PC-9 (cell line): ENCODE measurements at regions not wholly inside any gene's neighbourhood (a gene's known extent, or its start where the extent isn't known, plus 50 kb on each side); places are given as distances from the start of the nearest gene placed in this dataset.

Experiments used
- BruUV-seq: library from RNA; stranded (reverse); fragments of 400-500 nt; replicated peaks from 2 replicates; lab custom pipeline; 2021; lab: Mats Ljungman, UMichigan
- CTCF ChIA-PET: fragments of 300-600 bp; sonication (Branson Sonifier 250); formaldehyde crosslinking; loops from one replicate; lab custom pipeline; 2022; ENCODE audit warnings: antibody characterized with exemption; lab: Charles Lee
- POLR2A ChIA-PET: fragments of 300-600 bp; sonication (Branson Sonifier 250); formaldehyde crosslinking; loops from one replicate; lab custom pipeline; 2022; ENCODE audit warnings: antibody characterized with exemption; ENCODE audit not compliant: unreplicated experiment; lab: Charles Lee
- DNase-seq, 2 experiments: peaks; one replicate each; pipeline versions ENCODE4 v3.0.0 to v3.0.0-alpha.2; 2015 to 2022; ENCODE audit warnings: mixed read lengths in 1 of 2
- H2AFZ ChIP-seq: fragments of 200-600 bp; sonication (generic); 2 replicates; pipeline ENCODE4 v1.8.1; 2017; ENCODE audit warnings: antibody characterized with exemption
- H3F3A ChIP-seq: fragments of 200-600 bp; sonication (generic); 2 replicates; pipeline ENCODE4 v1.8.1; 2017; ENCODE audit warnings: antibody characterized with exemption, mild to moderate bottlenecking, low read depth; ENCODE audit not compliant: insufficient read depth
- H3K27ac ChIP-seq: fragments of 200-600 bp; sonication (generic); 2 replicates; pipeline ENCODE4 v1.6.1; 2016; ENCODE audit warnings: mixed run types
- H3K27me3 ChIP-seq: fragments of 200-600 bp; sonication (generic); 2 replicates; pipeline ENCODE4 v1.6.1; 2016; ENCODE audit warnings: low read depth, mixed run types; ENCODE audit not compliant: insufficient read depth
- H3K36me3 ChIP-seq: fragments of 200-600 bp; sonication (generic); 2 replicates; pipeline ENCODE4 v1.6.1; 2016; ENCODE audit warnings: low read depth, mixed run types
- H3K4me1 ChIP-seq: fragments of 200-600 bp; sonication (generic); replicated peaks from 2 replicates; pipeline ENCODE4 v1.6.1; 2016; ENCODE audit warnings: mixed run types; ENCODE audit not compliant: insufficient read depth
- H3K4me2 ChIP-seq: fragments of 200-600 bp; sonication (generic); 2 replicates; pipeline ENCODE4 v1.6.1; 2017; ENCODE audit warnings: mixed run types
- H3K4me3 ChIP-seq: fragments of 200-600 bp; sonication (generic); 2 replicates; pipeline ENCODE4 v1.6.1; 2016; ENCODE audit warnings: mixed run types
- H3K79me2 ChIP-seq: fragments of 200-600 bp; sonication (generic); 2 replicates; pipeline ENCODE4 v1.6.1; 2017; ENCODE audit warnings: low read depth, mixed run types
- H3K9me2 ChIP-seq: fragments of 200-600 bp; sonication (generic); 2 replicates; pipeline ENCODE4 v1.8.1; 2017; ENCODE audit warnings: mild to moderate bottlenecking; ENCODE audit not compliant: insufficient read depth
- H3K9me3 ChIP-seq: fragments of 200-600 bp; sonication (generic); 2 replicates; pipeline ENCODE4 v1.8.1; 2016; ENCODE audit warnings: low read depth; ENCODE audit not compliant: insufficient read depth
- H4K20me1 ChIP-seq: fragments of 200-600 bp; sonication (generic); 2 replicates; pipeline ENCODE4 v1.8.1; 2017; ENCODE audit not compliant: insufficient read depth
- CTCF ChIP-seq: fragments of 200-600 bp; sonication (generic); conservative IDR thresholded peaks from 2 replicates; pipeline ENCODE4 v1.6.1; 2017; ENCODE audit warnings: mixed run types, antibody characterized with exemption, mild to moderate bottlenecking, moderate library complexity
- EZH2 ChIP-seq: fragments of 200-600 bp; sonication (generic); IDR thresholded peaks from 2 replicates; pipeline ENCODE4 v1.8.0; 2017; ENCODE audit warnings: antibody characterized with exemption, low read depth
- intact Hi-C: fragments of 100-400 bp; cut with micrococcal nuclease; formaldehyde crosslinking; loops from one replicate; pipeline ENCODE4 v1.10.0; 2022; ENCODE audit not compliant: unreplicated experiment

DNA sequence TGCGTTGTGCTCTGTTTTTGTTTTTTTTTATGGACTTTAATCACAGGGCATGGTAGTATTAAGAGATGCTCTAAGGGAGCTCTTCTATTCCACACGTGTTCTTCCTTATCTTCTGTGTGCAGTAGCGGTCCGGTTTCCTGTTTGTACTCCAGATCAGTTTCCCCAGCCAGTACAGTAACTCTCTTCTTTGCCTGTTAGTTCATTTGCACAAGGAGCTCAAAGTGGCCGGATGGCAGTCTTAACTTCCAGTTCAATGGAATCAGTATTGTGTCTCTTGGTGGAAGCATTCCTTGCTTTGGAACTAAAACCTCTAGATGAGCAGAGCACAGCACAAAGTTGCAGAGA is 122.0 kb downstream of the KLF13 start:
- H2AFZ ChIP-seq = no peak overlapping the region
- intact Hi-C loops = no loop called here

GRCh38 chr15:31452595-31453557 is 126.2 kb downstream of the KLF13 start:
- no peak overlapping the region for H3K4me2 ChIP-seq
- no peaks in the 10 kb centered on the region for H3K9me2 ChIP-seq
- BruUV-seq = no TSS peak
- no peaks in the 10 kb centered on the region for H3K9me3 ChIP-seq
- no peak for DNase-seq
- H3F3A ChIP-seq = no peaks in the 10 kb centered on the region
- intact Hi-C loops = no loop called here
- H3K27ac ChIP-seq = no peak overlapping the region
- H3K27me3 ChIP-seq = peaks cover 25% of the 10 kb centered on the region
- TF ChIP-seq CTCF (no peak), EZH2 (no peak)
- no peaks in the 10 kb centered on the region for H3K4me1 ChIP-seq
- POLR2A ChIA-PET = no interaction called here
- no peaks in the 10 kb centered on the region for H3K79me2 ChIP-seq
- H4K20me1 ChIP-seq = no peaks in the 10 kb centered on the region
- no peak overlapping the region for H2AFZ ChIP-seq
- CTCF ChIA-PET = no interaction called here
- no peak overlapping the region for H3K4me3 ChIP-seq
- H3K36me3 ChIP-seq = no peaks in the 10 kb centered on the region

More for the DNA sequence above, 122.0 kb downstream of the KLF13 start:
- Histone ChIP-seq H3K4me3 (no peak overlapping the region), H3K4me1 (no peaks in the 10 kb centered on the region), H3K9me3 (no peaks in the 10 kb centered on the region), H3K27ac (no peak overlapping the region), H3K36me3 (no peaks in the 10 kb centered on the region), H3F3A (no peaks in the 10 kb centered on the region), H3K79me2 (no peaks in the 10 kb centered on the region), H3K27me3 (peaks cover 19% of the 10 kb centered on the region), H4K20me1 (no peaks in the 10 kb centered on the region), H3K4me2 (no peak overlapping the region), H3K9me2 (no peaks in the 10 kb centered on the region)
- no TSS peak for BruUV-seq
- DNase-seq = no peak
- CTCF ChIA-PET = no interaction called here
- POLR2A ChIA-PET = no interaction called here
- TF ChIP-seq EZH2 (no peak), CTCF (no peak)

- DNase-seq = no peak
- Histone ChIP-seq H3K27ac (no peak overlapping the region), H4K20me1 (no peaks in the 10 kb centered on the region), H3K9me3 (no peaks in the 10 kb centered on the region), H2AFZ (no peak overlapping the region), H3F3A (no peaks in the 10 kb centered on the region), H3K4me2 (no peak overlapping the region), H3K36me3 (no peaks in the 10 kb centered on the region), H3K4me3 (no peak overlapping the region), H3K9me2 (no peaks in the 10 kb centered on the region), H3K27me3 (peaks cover 29% of the 10 kb centered on the region), H3K4me1 (no peaks in the 10 kb centered on the region), H3K79me2 (no peaks in the 10 kb centered on the region)
- ChIA-PET CTCF (no interaction called here), POLR2A (no interaction called here)
- TF ChIP-seq CTCF (no peak), EZH2 (no peak)
- no TSS peak for BruUV-seq
- intact Hi-C loops = no loop called here
Measured at GRCh38 chr15:31453558-31454318, 127.1 kb downstream of the KLF13 start.
